ENCODE measurements at regions not wholly inside any gene's neighbourhood (a gene's known extent, or its start where the extent isn't known, plus 50 kb on each side); places are given as distances from the start of the nearest gene placed in this dataset.

- Histone ChIP-seq H4K8ac (ENCODE audit: low read depth in 2 of 2, low read length in 2 of 2) (no peak overlapping the region), H2BK20ac (ENCODE audit: low read depth, low read length) (no peak overlapping the region), H4K20me1 (ENCODE audit: insufficient read depth, low read length) (no peaks in the 10 kb centered on the region), H2BK120ac (ENCODE audit: low read depth, low read length) (no peak overlapping the region), H4K5ac (ENCODE audit: low read depth, low read length) (no peak overlapping the region), H2AFZ (replicated peaks; ENCODE audit: low read length, poor library complexity) (no peak overlapping the region), H3K4ac (ENCODE audit: low read depth, low read length) (no peak overlapping the region), H3K36me3 (ENCODE audit: control insufficient read depth, insufficient read depth, low read length) (no peaks in the 10 kb centered on the region), H3K9ac (ENCODE audit: low read depth, low read length) (no peak overlapping the region), H3K27me3 (ENCODE audit: control insufficient read depth, insufficient read depth, low read length) (no peaks in the 10 kb centered on the region), H3K14ac (replicated peaks; ENCODE audit: low read depth, low read length) (no peak overlapping the region), H3K9me1 (ENCODE audit: insufficient read depth, low read length) (no peaks in the 10 kb centered on the region), H2BK15ac (ENCODE audit: low read depth, low read length) (no peak overlapping the region), H3K23ac (ENCODE audit: low read depth, low read length) (no peak overlapping the region), H3K18ac (ENCODE audit: low read depth, low read length) (no peak overlapping the region), H3K4me3 (ENCODE audit: insufficient read depth, low read depth, low read length) (no peak overlapping the region), H2AK9ac (replicated peaks; ENCODE audit: low read depth, low read length, poor library complexity) (no peak overlapping the region), H3K56ac (ENCODE audit: extremely low read depth, insufficient read depth, low read length) (no peak overlapping the region), H4K91ac (ENCODE audit: insufficient read depth, low read depth, low read length) (no peak overlapping the region), H3K27ac (ENCODE audit: insufficient read depth, low read length) (no peak overlapping the region), H3K79me1 (ENCODE audit: low read depth in 1 of 2, low read length in 2 of 2) (no peaks in the 10 kb centered on the region), H2AK5ac (ENCODE audit: low read depth, low read length) (no peak overlapping the region), H2BK5ac (ENCODE audit: low read depth, low read length, poor library complexity, severe bottlenecking) (no peak overlapping the region), H3K4me1 (ENCODE audit: control insufficient read depth, insufficient read depth, low read length) (peaks cover 4% of the 10 kb centered on the region), H3K9me3 (ENCODE audit: control insufficient read depth, insufficient read depth, low read length) (no peaks in the 10 kb centered on the region), H3K4me2 (ENCODE audit: low read depth, low read length) (no peak overlapping the region)
- ATAC-seq (ENCODE audit: low read depth) (no peak), DNase-seq (no peak)
- no TSS peak for BruUV-seq (replicated peaks)
- intact Hi-C loops (cut with micrococcal nuclease) (no loop called here), in situ Hi-C loops (cut with MboI; ENCODE audit: low sequenced_read_pairs) (no loop called here), dilution Hi-C loops (cut with HindIII; ENCODE audit: low sequenced_read_pairs, unreplicated experiment) (no loop called here)
- ChIA-PET CTCF (no interaction called here), POLR2A (ENCODE audit: unreplicated experiment) (no interaction called here)
- WGBS, 2 experiments (ENCODE audit: extremely low coverage in 2 of 2, insufficient read length in 1 of 2), result no CpG with 5 or more reads among the region's 3 CpGs
- TF ChIP-seq ELK1 (IDR thresholded peaks at IDR 0.05; ENCODE audit: borderline replicate concordance, low read depth, low read length) (no peak), CHD1 (IDR thresholded peaks at IDR 0.05; ENCODE audit: low read depth, low read length) (no peak), BHLHE40 (IDR thresholded peaks at IDR 0.05; ENCODE audit: low read depth, low read length) (no peak), USF2 (IDR thresholded peaks at IDR 0.05; ENCODE audit: low read depth, low read length) (no peak)
Observed at GRCh38 chr13:47148543-47148942, 251.7 kb upstream of the HTR2A start.
